HepG2 (cell line): ENCODE measurements at regions not wholly inside any gene's neighbourhood (a gene's known extent, or its start where the extent isn't known, plus 50 kb on each side); places are given as distances from the start of the nearest gene placed in this dataset.

ENCODE experiments used
- ATAC-seq: fragments of 200-7000 bp; cut with Tn5 transposase; 3 replicates; pipeline ENCODE4 v1.9.1; 2020; ENCODE audit warnings: mild to moderate bottlenecking, moderate library complexity
- BruUV-seq: library from RNA; stranded (reverse); fragments of 400-500 nt; replicated peaks from 2 replicates; lab custom pipeline; 2021; lab: Mats Ljungman, UMichigan
- CTCF ChIA-PET: fragments of 300-600 bp; formaldehyde crosslinking; extraction: SDS; loops from one replicate; lab custom pipeline; 2021; ENCODE audit warnings: low total read pairs, inconsistent platforms, low intra/inter-chr PET ratio; lab: Yijun Ruan, JAX
- POLR2A ChIA-PET: fragments of 350-600 bp; sonication (Branson Sonifier 250); formaldehyde crosslinking; loops from one replicate; lab custom pipeline; 2020; ENCODE audit warnings: antibody characterized with exemption, inconsistent platforms; lab: Yijun Ruan, JAX
- DNase-seq: peaks from one replicate; pipeline ENCODE4 v3.0.0-alpha.2; 2015; ENCODE audit warnings: low spot score
- FAIRE-seq: peaks from 3 replicates; lab custom pipeline; 2011; peaks lifted over from hg19 to GRCh38; lab: Jason Lieb, UNC
- H2AFZ ChIP-seq: one replicate; pipeline ENCODE4 v1.6.1; 2011; ENCODE audit warnings: low read length, inconsistent platforms
- H3K27ac ChIP-seq: fragments of 300-600 bp; 3 replicates; pipeline ENCODE4 v1.8.0; 2011; ENCODE audit warnings: mixed run types, mild to moderate bottlenecking, mixed read lengths, low read length, inconsistent platforms; ENCODE audit not compliant: insufficient read depth; ENCODE audit errors: extremely low read length
- H3K27me3 ChIP-seq, 2 experiments: fragments of 200-600 bp in 1 of 2; 2 replicates in 1 of 2; 3 replicates in 1 of 2; pipeline versions ENCODE4 v1.6.0 to v1.8.0; 2011; ENCODE audit warnings: low read length in 2 of 2, mild to moderate bottlenecking in 2 of 2, moderate library complexity in 2 of 2, inconsistent platforms in 1 of 2; ENCODE audit not compliant: insufficient read depth in 2 of 2, control insufficient read depth in 1 of 2
- H3K36me3 ChIP-seq, 2 experiments: fragments of 200-600 bp in 1 of 2; replicated peaks in 1 of 2; 2 replicates in 1 of 2; 3 replicates in 1 of 2; pipeline versions ENCODE4 v1.5.1 to v1.8.0; 2011; ENCODE audit warnings: low read length in 2 of 2, inconsistent platforms in 1 of 2; ENCODE audit not compliant: insufficient read depth in 2 of 2, control insufficient read depth in 1 of 2
- H3K4me1 ChIP-seq: 2 replicates; pipeline ENCODE4 v1.5.1; 2012; ENCODE audit warnings: low read length, inconsistent platforms; ENCODE audit not compliant: insufficient read depth
- H3K4me2 ChIP-seq: 2 replicates; pipeline ENCODE4 v1.6.0; 2011; ENCODE audit warnings: low read depth, low read length, inconsistent platforms
- H3K4me3 ChIP-seq, 3 experiments: fragments of 200-600 bp in 1 of 3; sonication (generic), shearing (Covaris generic) in 1 of 3; replicated peaks in 1 of 3; 2 replicates each; pipeline ENCODE4 v1.5.1; 2011 to 2016; ENCODE audit warnings: low read length in 3 of 3, inconsistent platforms in 2 of 3, low read depth in 2 of 3, mild to moderate bottlenecking in 2 of 3, control low read depth in 1 of 3, mixed read lengths in 1 of 3; ENCODE audit not compliant: insufficient read depth in 1 of 3
- H3K79me2 ChIP-seq: one replicate; pipeline ENCODE4 v1.6.1; 2011; ENCODE audit warnings: low read length, inconsistent platforms; ENCODE audit not compliant: insufficient read depth
- H3K9ac ChIP-seq: 2 replicates; pipeline ENCODE4 v1.6.0; 2011; ENCODE audit warnings: mild to moderate bottlenecking, low read depth, low read length, inconsistent platforms; ENCODE audit not compliant: insufficient read depth
- H3K9me3 ChIP-seq: 2 replicates; pipeline ENCODE4 v1.5.1; 2012; ENCODE audit warnings: mild to moderate bottlenecking, low read length
- H4K20me1 ChIP-seq: 2 replicates; pipeline ENCODE4 v1.6.0; 2011; ENCODE audit warnings: inconsistent platforms, mild to moderate bottlenecking, low read length, moderate library complexity; ENCODE audit not compliant: insufficient read depth
- NRL ChIP-seq: sonication (generic); formaldehyde crosslinking; IDR thresholded peaks from 2 replicates; pipeline ENCODE4 v1.5.0; 2020; ENCODE audit warnings: missing genetic modification reagents, mild to moderate bottlenecking, moderate library complexity, borderline replicate concordance
- SMARCC2 ChIP-seq: fragments of 450-650 bp; IDR thresholded peaks from 2 replicates; pipeline ENCODE4 v1.6.1; 2017; ENCODE audit warnings: antibody characterized with exemption, mild to moderate bottlenecking
- YEATS2 ChIP-seq: sonication (generic); formaldehyde crosslinking; IDR thresholded peaks from 2 replicates; pipeline ENCODE4 v1.4.0; 2020; ENCODE audit warnings: missing genetic modification reagents, borderline replicate concordance
- ZC3H4 ChIP-seq: sonication (generic); formaldehyde crosslinking; IDR thresholded peaks from 2 replicates; pipeline ENCODE4 v1.4.0; 2020; ENCODE audit warnings: missing genetic modification reagents, borderline replicate concordance
- ZNF276 ChIP-seq: sonication (generic); formaldehyde crosslinking; IDR thresholded peaks from 2 replicates; pipeline ENCODE4 v1.4.0; 2020; ENCODE audit warnings: mild to moderate bottlenecking, low read depth, missing genetic modification reagents
- ZNF317 ChIP-seq: sonication (generic); formaldehyde crosslinking; IDR thresholded peaks from 2 replicates; pipeline ENCODE4 v1.5.0; 2020; ENCODE audit warnings: mild to moderate bottlenecking, missing genetic modification reagents
- ZNF354B ChIP-seq: sonication (generic); formaldehyde crosslinking; IDR thresholded peaks from 2 replicates; pipeline ENCODE4 v1.8.0; 2022; ENCODE audit warnings: mild to moderate bottlenecking, missing genetic modification reagents
- ZNF367 ChIP-seq: sonication (generic); formaldehyde crosslinking; IDR thresholded peaks from 2 replicates; pipeline ENCODE4 v1.4.0; 2020; ENCODE audit warnings: missing genetic modification reagents, borderline replicate concordance
- ZNF441 ChIP-seq: sonication (generic); formaldehyde crosslinking; IDR thresholded peaks from 2 replicates; pipeline ENCODE4 v1.7.0; 2021; ENCODE audit warnings: missing genetic modification reagents, borderline replicate concordance
- ZNF501 ChIP-seq: sonication (generic); formaldehyde crosslinking; IDR thresholded peaks from 2 replicates; pipeline ENCODE4 v1.5.1; 2020; ENCODE audit warnings: mild to moderate bottlenecking, moderate library complexity, missing genetic modification reagents
- ZNF672 ChIP-seq: sonication (generic); formaldehyde crosslinking; IDR thresholded peaks from 2 replicates; pipeline ENCODE4 v1.8.1; 2022; ENCODE audit warnings: missing genetic modification reagents
- WGBS: methylation state at CpG from one replicate; pipeline ENCODE4 v1.1.6; 2017; ENCODE audit warnings: low lambda C conversion rate; 5-methylcytosine and 5-hydroxymethylcytosine counted together
- in situ Hi-C: cut with HindIII; loops from 2 replicates; pipeline ENCODE4 v1.10.0; 2017; ENCODE audit warnings: low pct_unique_long_range_greater_than_20kb; ENCODE audit not compliant: extremely low pct_ligation_motif_present
- intact Hi-C: fragments of 100-400 bp; cut with micrococcal nuclease; formaldehyde crosslinking; loops from one replicate; pipeline ENCODE4 v1.10.0; 2022; ENCODE audit not compliant: unreplicated experiment

- H3K36me3 ChIP-seq: no peaks in the 10 kb centered on the region
- TF ChIP-seq YEATS2 (CRISPR knock-in tag) (no peak), ZNF354B (CRISPR knock-in tag) (no peak), ZNF441 (CRISPR knock-in tag) (no peak), ZNF367 (CRISPR knock-in tag) (no peak), SMARCC2 (no peak), NRL (CRISPR knock-in tag) (no peak), ZNF317 (CRISPR knock-in tag) (no peak), ZNF501 (no peak), ZC3H4 (CRISPR knock-in tag) (no peak), ZNF672 (no peak), ZNF276 (CRISPR knock-in tag) (no peak)
- intact Hi-C loops (no loop called here), in situ Hi-C loops (no loop called here)
- H2AFZ ChIP-seq: no peak overlapping the region
- POLR2A ChIA-PET: no interaction called here
- H3K79me2 ChIP-seq: no peaks in the 10 kb centered on the region
- FAIRE-seq (no peak), DNase-seq (no peak), ATAC-seq (no peak)
- CTCF ChIA-PET: no interaction called here
- H3K4me3 ChIP-seq: no peak overlapping the region
- no peaks in the 10 kb centered on the region for H3K4me1 ChIP-seq
- H4K20me1 ChIP-seq: no peaks in the 10 kb centered on the region
- WGBS: 3% methylated on average over 2 of the region's 2 CpGs
- no TSS peak for BruUV-seq
- H3K9ac ChIP-seq: no peak overlapping the region
- H3K9me3 ChIP-seq: no peaks in the 10 kb centered on the region
- no peaks in the 10 kb centered on the region for H3K27me3 ChIP-seq
- H3K27ac ChIP-seq: no peak overlapping the region
- no peak overlapping the region for H3K4me2 ChIP-seq
These were observed 50.8 kb upstream of the COL24A1 start for GRCh38 chr1:86207323-86207722.
